Hematopoietic multipotent progenitor cell (in vitro differentiated cells): ENCODE measurements at regions not wholly inside any gene's neighbourhood (a gene's known extent, or its start where the extent isn't known, plus 50 kb on each side); places are given as distances from the start of the nearest gene placed in this dataset.

Experiments used
- DNase-seq, 3 donors: peaks; one replicate each; pipeline ENCODE4 v3.0.0-alpha.2; 2011 to 2015; ENCODE audit warnings: low read depth in 2 of 3, low spot score in 2 of 3

DNA sequence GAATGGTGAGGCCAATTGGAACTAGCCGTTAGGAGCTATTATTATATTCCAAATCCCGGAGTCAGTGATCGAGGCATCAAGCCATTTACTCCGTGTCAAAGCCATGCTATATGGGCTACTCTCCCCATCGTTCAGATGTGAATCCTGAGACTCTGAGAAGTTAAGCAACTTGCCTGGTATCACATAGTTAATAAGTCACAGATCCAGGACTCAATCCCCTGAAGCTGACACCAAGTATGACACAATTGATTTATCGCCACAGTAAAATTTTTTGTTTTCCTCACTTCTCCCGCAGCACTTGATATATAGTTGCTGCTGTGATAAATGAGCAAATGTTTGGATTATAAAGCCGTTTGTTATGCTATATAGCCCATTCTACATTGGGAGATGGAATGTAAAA lies 50.8 kb upstream of the TSHZ2 start:
- DNase-seq, result no peak

DNA sequence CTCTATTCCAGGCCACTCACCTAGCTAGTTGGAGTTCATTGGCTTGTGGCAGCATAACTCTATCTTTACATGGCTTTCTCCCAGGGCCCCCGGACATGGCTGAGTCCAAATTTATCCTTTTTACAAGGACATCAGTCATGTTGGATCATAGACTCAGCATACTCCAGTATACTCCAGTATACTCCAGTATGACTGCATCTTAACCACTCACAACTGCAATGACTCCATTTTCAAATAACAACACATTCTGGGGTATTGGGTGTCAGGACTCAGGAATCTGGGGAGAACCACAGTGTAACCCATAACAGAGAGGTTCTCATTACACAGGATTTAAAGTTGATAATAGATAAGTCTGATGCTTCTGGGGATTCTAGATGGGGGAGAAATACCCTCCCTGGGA lies 53.8 kb upstream of the TSHZ2 start:
- DNase-seq, result no peak

DNA sequence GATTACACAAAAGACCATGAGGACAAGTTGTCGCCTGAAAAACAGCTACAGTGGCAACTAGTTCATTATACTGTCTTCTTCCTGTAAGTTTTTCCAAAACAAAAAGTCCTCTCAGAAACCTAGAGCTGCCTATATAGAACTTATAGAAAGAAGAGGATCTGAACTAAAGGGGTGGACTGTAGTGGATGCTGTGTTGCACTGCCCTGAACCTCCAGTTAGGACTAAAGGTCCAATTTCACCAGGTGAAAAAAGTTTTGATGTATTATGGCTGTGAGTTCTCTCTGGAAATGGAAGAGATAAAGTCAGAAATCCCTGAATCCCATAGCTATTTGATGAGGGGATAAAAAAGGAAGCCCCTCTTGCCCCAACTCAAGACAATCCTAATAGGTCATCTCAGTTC lies 56.6 kb upstream of the TSHZ2 start:
- no peak for DNase-seq

DNA sequence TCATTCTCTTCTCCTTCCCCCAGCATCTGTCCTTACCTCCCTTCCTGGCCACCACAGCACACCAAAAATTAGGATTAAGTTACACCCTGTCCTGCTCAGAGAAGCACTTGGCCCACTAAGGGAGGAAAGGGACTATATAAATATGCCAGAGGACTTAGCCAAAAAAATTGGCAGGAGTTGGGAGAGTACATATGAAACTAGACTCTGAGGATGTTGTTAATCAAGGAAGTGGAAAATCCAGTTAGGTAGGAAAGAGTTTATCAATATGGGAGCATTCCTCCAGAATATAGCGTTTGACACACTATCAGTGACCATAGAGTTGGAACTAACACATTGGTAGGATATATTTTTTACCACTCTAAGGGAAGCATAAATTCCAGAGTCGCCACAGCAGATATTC lies 57.3 kb upstream of the TSHZ2 start:
- DNase-seq, result no peak

DNA sequence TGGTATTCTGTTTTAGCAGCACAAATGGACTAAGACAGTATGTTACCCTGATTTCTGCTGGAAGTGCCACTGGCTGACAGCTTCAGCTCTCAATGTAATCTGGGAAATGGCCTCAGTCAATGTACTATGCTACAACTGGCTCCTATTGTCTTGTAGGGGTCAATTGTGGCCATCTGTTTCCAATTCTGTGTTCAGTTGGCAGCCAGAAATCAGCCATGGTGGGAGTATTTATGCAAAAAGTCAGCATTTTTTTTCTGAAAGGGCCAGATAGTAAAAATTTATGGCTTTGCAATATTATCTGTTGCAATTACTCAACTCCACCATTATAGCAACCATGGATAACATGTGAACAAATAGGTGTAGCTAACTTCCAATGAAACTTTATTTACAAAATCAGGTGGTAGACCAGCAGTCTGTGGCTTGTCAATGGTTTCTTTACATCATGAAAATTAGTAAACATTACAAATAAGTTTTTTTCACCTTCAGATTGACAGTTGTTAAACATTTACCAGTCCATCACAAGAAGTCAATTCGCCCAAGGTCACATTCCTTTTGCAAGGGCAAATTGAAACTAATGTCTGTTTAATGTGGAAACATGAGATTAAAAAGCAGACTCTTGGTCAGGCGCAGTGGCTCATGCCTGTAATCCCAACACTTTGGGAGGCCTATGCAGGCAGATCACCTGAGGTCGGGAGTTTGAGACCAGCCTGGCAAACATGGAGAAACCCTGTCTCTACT lies 58.3 kb upstream of the TSHZ2 start:
- DNase-seq, result no peak

DNA sequence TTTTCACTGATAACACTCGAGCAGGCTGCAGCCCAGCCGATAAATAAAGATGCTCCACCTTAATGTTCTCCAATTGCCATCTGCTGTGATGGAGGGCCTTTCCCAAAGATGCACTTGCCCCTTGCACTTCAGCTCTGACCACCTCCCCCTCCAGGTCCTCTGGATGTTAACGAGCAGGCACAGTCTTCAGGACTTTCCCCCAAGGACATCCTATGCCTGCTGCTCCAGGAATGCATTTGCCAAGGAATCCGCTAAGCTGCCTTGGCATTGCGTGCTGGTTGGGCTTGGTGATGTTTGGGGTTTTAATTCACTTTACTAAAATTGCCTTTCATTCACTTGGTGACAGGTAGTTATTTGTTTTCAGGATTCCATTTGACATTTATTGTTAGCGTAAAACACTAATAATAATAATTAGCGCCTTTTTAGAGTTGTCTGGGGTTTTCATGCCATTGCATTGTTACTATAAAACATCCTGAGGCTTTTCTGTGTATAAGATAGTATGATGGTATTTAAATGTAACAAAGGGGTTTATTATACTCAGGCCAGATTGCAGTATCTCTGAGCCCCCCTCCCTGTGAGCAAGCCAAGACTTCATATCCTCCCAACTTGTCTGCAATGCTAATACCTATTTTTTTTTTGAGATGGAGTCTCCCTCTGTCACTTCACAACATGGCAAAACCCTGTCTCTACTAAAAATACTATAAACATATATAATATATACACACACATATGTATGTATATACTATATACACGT lies 66.7 kb upstream of the TSHZ2 start:
- DNase-seq, result no peak

DNA sequence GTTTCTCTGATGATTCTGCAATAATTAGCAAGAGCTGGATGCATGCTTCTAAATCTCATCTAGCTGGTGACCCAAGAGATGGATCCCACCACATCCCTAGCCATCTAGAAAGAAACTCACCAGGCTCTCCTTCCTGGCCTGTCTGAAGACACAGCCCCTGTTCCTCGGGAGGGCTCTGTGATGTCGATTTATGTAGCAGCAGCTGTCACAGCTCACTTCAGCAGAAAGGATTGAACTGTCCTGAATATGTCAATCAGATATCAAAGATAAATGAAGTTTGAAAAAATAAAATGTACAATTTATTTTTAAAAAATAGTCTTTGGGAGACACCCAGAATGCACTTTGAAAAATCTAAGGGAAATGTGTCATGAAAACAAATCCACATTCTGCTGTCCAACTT lies 67.3 kb upstream of the TSHZ2 start:
- DNase-seq, result no peak

- DNase-seq, result no peak
These were observed 73.0 kb upstream of the TSHZ2 start for GRCh38 chr20:52899041-52899608.

GRCh38 chr20:52896348-52896747 lies 75.8 kb upstream of the TSHZ2 start:
- no peak for DNase-seq

DNA sequence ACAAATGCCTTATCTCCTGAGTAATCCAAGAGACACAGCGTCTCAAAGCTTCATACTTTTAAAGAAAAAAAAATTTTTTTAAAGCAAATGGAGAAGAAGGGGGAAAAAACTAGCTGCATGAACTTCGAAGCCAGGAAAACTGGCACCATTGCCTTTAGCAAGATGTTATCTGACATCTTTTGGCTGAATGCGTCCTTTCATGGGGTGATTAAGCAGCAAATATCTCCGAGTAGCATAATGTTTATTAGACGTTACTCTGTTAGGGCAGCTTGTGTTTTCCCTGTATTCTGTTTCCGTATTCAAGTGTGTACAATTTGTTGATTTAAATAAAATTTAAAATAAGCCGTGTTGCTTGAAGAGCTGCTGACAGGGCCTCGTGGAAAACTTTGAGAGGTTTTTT lies 76.5 kb upstream of the TSHZ2 start:
- no peak for DNase-seq

DNA sequence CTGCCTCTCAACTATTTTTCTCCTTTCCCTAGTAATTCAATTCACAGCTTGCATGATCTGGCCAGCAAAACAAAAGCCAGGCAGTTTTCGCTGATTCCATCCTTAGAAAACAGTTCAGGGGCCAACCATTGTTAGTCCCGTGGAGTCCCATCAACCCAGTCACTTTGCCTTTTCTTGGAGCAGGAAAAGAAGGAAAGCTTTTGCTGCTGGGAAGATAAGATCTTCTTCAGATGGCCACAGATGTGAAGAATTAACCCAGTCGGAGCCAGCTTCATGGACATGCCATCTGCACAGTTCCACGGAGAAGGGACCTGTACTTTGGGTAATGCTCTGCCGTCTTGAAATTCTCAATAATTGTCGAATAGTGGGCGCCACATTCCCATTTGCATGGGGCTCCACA lies 76.9 kb upstream of the TSHZ2 start:
- DNase-seq, result no peak

GRCh38 chr20:52893498-52893897 lies 78.7 kb upstream of the TSHZ2 start:
- DNase-seq, result no peak

DNA sequence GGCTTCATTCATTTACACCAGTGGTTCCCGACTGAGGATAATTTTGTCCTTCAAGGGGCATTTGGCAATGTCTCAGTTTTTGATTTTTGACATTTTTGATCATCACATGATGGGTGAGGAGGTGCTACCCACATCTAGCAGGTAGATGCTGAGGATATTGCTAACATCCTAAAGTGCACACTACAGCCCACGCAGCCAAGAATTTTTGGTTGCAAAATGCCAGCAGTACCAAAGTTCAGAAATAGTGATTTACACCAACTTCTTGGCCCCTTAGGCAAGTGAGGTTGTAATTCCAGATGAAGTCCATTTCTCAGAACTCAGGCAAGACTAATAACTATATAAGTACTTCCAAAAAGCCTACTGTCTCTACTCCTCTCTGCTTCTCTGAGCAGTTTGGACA lies 80.1 kb upstream of the TSHZ2 start:
- DNase-seq, result no peak

- DNase-seq, result no peak
These were observed 82.0 kb upstream of the TSHZ2 start for GRCh38 chr20:52890130-52890529.

DNA sequence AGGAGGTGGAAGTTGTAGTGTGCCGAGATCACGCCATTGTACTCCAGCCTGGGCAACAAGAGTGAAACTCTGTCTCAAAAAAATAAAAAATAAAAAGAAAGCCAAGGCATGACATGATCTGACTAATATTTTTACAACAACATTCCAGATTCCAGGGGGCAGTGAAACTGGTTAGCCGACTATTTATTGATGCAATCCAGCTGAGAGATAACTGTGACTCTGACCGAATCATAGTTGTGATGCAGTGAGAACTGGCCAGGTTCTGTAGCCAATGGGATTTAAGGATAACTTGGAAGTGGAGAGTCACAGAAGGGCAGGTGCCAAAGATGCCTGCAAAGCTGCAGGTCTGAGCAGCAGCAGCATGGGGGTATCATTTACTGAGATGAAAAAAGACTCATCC lies 82.9 kb upstream of the TSHZ2 start:
- DNase-seq, result no peak

GRCh38 chr20:52888096-52888495 lies 84.1 kb upstream of the TSHZ2 start:
- DNase-seq, result no peak

DNA sequence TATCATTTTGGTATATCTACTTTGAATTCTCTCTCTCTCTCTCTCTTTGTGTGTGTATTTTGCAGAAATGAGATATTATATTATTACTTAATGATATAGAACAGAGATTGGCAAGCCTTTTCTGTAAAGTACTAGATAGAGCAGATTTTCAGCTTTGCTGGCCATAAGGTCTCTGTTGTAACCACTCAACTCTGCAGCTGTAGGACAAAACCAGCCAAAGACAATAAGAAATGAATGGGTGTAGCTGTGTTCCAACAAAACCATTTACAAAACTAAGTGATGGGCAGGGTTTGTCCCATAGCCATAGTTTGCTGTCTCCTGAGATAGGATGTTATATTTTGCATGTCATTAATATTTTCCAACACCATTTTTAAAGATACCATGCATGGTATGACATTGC lies 91.2 kb upstream of the TSHZ2 start:
- no peak for DNase-seq

GRCh38 chr20:52880259-52880658 lies 91.9 kb upstream of the TSHZ2 start:
- DNase-seq, result no peak

DNA sequence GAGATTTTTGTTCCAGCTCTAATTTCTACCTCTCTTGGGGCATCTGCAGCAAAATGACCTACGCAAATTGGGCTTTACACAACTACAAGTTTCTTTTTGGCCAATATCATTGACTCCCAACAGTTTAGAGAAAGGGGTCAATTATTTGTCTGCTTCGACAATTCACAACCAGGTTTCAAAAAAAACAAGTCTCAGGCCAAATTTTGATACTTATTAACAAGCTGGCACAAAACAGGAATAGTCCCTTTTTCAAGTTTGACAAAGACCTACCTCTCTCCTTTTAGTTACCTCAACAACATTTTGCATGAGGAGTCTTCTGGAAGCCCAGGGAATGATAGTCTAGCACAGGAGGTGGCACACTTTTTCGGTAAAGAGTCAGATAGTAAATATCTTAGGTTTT lies 97.9 kb upstream of the TSHZ2 start:
- no peak for DNase-seq

GRCh38 chr20:52869698-52870501 lies 102.3 kb upstream of the TSHZ2 start:
- DNase-seq, result no peak

DNA sequence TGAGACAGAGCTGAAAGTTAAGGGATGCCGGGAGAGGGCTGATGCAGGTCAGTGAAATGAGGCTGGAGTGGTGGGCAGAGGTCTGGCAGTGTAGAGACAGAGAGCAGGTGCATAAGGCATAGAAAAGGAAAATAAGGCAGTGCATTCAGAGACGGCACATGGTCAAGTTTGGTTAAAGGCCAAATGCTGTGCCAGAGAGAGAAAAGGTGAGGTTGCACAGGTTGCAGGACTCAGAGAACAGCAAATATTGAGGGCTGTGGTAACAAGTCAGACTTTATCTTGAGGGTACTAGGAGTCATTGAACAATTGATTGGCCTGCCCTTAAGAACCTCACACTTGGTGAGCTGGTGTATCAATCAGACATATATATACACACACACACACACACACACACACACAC lies 102.9 kb upstream of the TSHZ2 start:
- DNase-seq, result no peak
